ENCODE measurements at regions not wholly inside any gene's neighbourhood (a gene's known extent, or its start where the extent isn't known, plus 50 kb on each side); places are given as distances from the start of the nearest gene placed in this dataset.

DNA sequence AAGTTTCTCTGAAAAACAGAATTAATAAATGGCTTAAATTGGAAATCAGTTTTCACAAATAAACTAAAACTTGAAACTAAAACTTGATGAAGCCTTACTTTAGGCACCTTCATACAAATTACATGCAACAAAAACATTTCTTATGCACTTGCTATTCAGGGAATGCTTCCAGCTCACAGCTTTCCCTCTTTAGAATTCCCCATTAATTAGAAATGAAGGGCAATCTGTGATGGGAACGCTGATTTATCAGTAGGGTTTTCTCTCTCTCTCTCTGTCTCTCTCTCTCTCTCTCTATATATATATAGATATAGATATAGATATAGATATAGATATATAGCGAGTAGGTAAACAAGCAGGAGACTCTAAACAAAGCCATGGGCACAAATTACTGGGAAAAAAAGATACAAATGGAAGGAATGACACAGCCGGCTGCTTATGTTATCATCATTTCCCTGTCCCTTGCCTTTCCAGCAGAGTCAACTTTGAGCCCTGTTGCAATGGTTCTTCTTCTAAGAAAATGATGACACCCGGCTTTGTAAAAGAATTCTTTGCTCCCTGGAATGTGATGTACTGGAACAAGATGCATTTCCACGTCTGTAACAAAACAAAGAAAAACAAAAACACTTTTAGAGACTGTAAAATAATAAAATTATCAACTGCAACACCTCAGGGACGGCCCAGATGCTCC lies 1121.6 kb upstream of the TMEM132C start:
- no peaks in the 10 kb centered on the region for H3K36me3 ChIP-seq (replicated peaks)
- in situ Hi-C loops (cut with HindIII; ENCODE audit: low pct_ligation_motif_present, low sequenced_read_pairs) = no loop called here
- DNase-seq = no peak
- TF ChIP-seq CTCF (IDR thresholded peaks at IDR 0.05; ENCODE audit: low read depth, low read length, missing control alignments) = no peak
- H3K4me3 ChIP-seq (ENCODE audit: low read depth, low read length) = peak overlapping the region; percentile 62
- H3K27me3 ChIP-seq (replicated peaks) = no peaks in the 10 kb centered on the region
- no peak overlapping the region for H3K27ac ChIP-seq

DNA sequence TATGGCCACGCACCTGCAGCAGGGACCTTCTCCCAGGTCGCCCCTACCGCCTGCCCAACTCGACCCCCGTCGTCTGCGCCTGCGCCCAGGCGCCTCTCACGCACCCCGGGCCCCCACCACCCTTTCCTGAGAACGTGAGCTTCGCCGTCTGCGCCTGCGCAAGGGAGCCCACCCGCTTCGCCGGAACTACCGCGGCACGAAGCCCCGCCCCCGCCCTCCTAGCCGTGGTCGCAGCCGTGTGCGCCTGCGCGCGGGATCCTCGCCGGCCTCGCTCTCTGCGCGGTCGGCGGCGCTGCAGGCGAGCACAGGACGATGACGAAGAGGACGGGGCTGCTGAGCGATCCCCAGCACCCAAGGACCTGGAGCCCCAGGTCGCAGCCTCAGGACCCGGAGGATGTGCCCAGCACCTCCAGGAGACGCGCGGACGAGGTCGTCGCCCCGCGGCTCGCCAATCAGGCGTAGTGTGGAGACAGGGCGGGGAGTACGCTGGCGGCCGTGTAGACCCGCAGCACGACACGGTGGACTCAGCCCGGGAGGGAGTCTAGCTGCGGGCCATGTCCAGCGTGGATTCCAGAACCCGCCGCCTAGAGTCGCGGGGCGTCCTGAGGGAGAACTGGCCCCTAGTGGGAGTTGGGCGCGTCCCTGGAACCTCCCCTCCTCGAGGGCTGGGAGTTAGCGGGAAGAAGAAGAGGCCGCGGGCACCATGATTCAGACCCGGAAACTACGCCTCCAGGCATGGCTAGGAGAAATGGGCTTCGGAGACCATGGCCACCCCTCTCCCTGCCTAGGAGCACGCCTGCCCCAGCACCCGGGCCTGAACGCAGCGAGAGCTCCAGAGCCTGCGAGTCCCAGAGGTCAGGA lies 1120.8 kb upstream of the TMEM132C start:
- no peaks in the 10 kb centered on the region for H3K36me3 ChIP-seq (replicated peaks)
- H3K27ac ChIP-seq = peak overlapping the region; percentile 16
- no peaks in the 10 kb centered on the region for H3K27me3 ChIP-seq (replicated peaks)
- peak; percentile 52 for DNase-seq
- in situ Hi-C loops (cut with HindIII; ENCODE audit: low pct_ligation_motif_present, low sequenced_read_pairs) = no loop called here
- H3K4me3 ChIP-seq (ENCODE audit: low read depth, low read length) = peak overlapping the region; percentile 62
- peak; percentile 2 for TF ChIP-seq CTCF (IDR thresholded peaks at IDR 0.05; ENCODE audit: low read depth, low read length, missing control alignments)

- Histone ChIP-seq H3K27ac (no peak overlapping the region), H3K36me3 (replicated peaks) (no peaks in the 10 kb centered on the region), H3K27me3 (replicated peaks) (no peaks in the 10 kb centered on the region), H3K4me3 (ENCODE audit: low read depth, low read length) (no peak overlapping the region)
- DNase-seq = no peak
- in situ Hi-C loops (cut with HindIII; ENCODE audit: low pct_ligation_motif_present, low sequenced_read_pairs) = no loop called here
- no peak for TF ChIP-seq CTCF (IDR thresholded peaks at IDR 0.05; ENCODE audit: low read depth, low read length, missing control alignments)
Measured at GRCh38 chr12:127146991-127147718, 1119.8 kb upstream of the TMEM132C start.

DNA sequence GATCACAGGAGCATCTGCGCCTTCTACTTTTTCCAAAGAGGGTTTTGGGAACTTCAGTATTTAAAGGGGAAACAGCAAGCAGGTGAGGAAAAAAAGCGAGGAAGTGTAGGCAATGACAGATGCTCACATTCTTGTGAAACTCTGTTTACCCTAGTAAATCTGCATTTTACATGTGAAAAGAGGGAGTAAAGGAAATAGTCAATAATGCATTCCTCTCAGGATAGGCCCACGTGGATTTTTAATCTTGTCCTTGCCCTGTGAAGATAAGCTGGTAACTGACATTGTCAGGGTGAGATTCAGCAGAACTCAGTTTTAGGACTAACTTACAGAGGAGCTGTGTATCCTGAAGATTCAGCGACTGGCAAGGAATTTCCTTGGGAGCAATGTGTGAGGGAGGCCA lies 1119.2 kb upstream of the TMEM132C start:
- Histone ChIP-seq H3K36me3 (replicated peaks) (no peaks in the 10 kb centered on the region), H3K4me3 (ENCODE audit: low read depth, low read length) (no peak overlapping the region), H3K27ac (no peak overlapping the region), H3K27me3 (replicated peaks) (no peaks in the 10 kb centered on the region)
- no peak for DNase-seq
- TF ChIP-seq CTCF (IDR thresholded peaks at IDR 0.05; ENCODE audit: low read depth, low read length, missing control alignments) = no peak
- in situ Hi-C loops (cut with HindIII; ENCODE audit: low pct_ligation_motif_present, low sequenced_read_pairs) = no loop called here

- Histone ChIP-seq H3K27ac (no peak overlapping the region), H3K36me3 (replicated peaks) (no peaks in the 10 kb centered on the region), H3K27me3 (replicated peaks) (no peaks in the 10 kb centered on the region), H3K4me3 (ENCODE audit: low read depth, low read length) (no peak overlapping the region)
- in situ Hi-C loops (cut with HindIII; ENCODE audit: low pct_ligation_motif_present, low sequenced_read_pairs) = no loop called here
- no peak for TF ChIP-seq CTCF (IDR thresholded peaks at IDR 0.05; ENCODE audit: low read depth, low read length, missing control alignments)
- DNase-seq = no peak
Measured at GRCh38 chr12:127148318-127148717, 1118.7 kb upstream of the TMEM132C start.
